ENCODE measurements at regions not wholly inside any gene's neighbourhood (a gene's known extent, or its start where the extent isn't known, plus 50 kb on each side); places are given as distances from the start of the nearest gene placed in this dataset.

DNA sequence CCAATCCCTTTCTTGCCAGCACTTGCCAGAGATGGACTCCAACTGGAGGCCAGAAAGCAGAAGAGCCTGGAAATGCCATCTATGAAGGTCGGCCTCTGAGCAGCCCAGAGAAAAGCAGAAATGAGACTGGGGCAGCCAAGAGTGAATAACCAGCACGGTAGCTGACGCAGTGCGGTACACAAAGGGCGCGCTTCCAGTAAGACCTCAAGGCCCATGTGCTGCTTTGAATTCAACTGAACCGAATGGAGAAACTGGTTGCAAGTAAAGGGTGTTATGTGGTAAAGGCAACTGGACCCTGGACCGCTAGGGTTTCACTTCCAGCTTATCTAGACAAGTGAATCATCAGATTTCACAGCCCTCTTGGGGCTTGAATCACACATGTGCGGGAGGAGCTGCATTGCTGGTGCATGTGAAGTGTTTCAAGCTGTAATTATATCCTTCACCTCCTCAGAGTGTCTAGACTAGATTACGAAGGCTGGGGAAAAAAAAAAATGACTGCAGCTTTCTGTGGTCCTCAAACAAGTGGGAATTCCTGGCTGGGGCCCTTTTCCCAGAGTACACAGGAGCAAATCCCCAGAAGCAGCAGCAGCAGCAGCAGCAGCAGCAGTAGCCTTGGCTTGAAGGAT, 128.9 kb downstream of the CCDC34 start:
- TF ChIP-seq, protein P1, sequence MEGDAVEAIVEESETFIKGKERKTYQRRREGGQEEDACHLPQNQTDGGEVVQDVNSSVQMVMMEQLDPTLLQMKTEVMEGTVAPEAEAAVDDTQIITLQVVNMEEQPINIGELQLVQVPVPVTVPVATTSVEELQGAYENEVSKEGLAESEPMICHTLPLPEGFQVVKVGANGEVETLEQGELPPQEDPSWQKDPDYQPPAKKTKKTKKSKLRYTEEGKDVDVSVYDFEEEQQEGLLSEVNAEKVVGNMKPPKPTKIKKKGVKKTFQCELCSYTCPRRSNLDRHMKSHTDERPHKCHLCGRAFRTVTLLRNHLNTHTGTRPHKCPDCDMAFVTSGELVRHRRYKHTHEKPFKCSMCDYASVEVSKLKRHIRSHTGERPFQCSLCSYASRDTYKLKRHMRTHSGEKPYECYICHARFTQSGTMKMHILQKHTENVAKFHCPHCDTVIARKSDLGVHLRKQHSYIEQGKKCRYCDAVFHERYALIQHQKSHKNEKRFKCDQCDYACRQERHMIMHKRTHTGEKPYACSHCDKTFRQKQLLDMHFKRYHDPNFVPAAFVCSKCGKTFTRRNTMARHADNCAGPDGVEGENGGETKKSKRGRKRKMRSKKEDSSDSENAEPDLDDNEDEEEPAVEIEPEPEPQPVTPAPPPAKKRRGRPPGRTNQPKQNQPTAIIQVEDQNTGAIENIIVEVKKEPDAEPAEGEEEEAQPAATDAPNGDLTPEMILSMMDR (IDR thresholded peaks at IDR 0.05): no peak
- DNase-seq (ENCODE audit: low spot score) (no peak), ATAC-seq (ENCODE audit: low FRiP score) (peak; percentile 97)

DNA sequence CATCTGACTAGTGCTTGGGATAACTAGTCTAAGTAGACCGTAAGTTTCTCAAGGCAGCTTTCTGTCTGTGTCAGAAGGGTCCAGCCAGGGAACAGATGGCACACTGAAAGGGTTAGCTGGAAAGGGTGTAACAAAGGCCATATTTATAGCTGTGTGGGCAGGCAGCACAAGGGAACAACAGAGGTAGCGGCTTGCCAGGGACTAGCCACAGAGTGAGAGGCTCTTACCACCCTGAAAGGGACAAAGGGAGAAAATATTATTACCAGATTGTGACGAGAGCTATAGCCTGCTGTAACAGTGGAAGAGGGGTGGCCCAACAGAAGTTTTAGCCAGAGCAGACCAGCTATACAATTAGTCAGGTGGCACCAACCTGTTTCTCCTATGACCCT, 129.4 kb downstream of the CCDC34 start:
- no peak for DNase-seq (ENCODE audit: low spot score)
- ATAC-seq (ENCODE audit: low FRiP score): no peak
- TF ChIP-seq, protein P1 (IDR thresholded peaks at IDR 0.05): no peak

DNA sequence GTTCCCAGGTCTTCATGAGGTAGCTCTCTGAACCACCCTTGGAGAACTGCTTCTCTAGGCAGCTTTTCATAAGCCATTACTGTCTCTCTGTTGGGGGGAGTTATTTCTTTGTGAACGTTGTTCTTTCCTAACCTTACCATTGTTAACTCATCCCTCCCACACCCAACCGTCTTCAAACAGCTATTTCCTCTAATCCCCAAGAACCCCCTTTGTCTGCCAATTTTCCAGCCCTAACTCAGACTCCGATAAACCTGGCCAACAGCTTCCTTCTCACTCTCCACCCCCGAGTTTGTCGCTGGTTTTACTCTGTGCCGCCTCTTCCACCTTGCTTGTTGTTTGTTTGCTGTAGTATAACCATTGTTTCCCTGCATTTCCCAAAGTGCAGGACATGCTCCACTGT, 131.5 kb downstream of the CCDC34 start:
- DNase-seq (ENCODE audit: low spot score): no peak
- TF ChIP-seq, protein P1 (IDR thresholded peaks at IDR 0.05): no peak
- ATAC-seq (ENCODE audit: low FRiP score): no peak

DNA sequence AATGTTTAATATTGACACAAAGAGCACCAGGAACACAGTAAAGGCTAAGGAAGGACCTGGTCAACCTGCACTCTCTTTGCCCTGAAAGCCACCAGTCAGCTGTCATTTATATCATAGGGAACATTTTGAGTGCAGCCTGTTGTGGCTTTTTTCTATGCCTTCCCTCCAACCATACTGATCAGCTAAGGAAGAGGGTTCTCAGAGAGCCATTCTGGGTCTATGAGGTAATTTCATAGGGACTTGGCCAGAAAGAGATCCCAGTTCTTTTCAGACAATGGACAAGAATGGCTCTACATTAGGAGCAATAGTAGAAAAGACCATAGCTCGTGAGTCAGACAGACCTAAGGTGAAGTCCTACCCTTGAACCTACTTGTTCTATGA, 132.8 kb downstream of the CCDC34 start:
- DNase-seq (ENCODE audit: low spot score) (no peak), ATAC-seq (ENCODE audit: low FRiP score) (no peak)
- TF ChIP-seq, protein P1 (IDR thresholded peaks at IDR 0.05): no peak

DNA sequence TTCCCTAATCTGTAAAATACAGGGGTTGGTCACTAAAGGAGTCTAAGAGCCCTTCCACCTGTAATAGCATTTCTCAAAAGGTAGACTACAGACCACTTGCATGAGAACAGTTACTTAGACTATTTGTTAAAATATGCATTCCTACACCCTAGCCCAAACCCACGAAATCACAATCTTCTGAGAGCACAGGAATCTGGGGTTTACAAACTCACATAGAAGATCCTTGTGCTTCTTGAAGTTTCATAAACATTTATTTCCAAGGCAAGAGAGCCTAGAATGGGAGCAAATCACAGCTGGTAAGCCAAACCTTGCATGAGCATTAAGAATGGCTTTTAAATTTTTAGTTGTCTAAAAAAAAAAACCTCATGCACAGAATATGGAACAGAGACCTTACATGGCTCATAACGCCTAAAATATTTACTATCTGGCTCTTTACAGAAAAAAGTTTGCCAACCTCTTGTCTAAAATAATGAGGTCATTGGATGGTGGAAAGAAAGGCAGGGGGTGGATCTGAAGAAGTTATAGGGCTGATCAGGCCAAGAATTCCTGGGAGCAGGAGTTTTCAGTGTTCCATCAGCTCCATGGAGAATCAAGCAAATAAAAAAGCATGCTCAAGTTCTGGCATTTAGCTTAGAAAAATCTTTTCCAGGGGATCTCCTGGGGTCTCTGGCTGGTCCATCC, 133.4 kb downstream of the CCDC34 start:
- ATAC-seq (ENCODE audit: low FRiP score) (no peak), DNase-seq (ENCODE audit: low spot score) (no peak)
- TF ChIP-seq, protein P1 (IDR thresholded peaks at IDR 0.05): no peak

DNA sequence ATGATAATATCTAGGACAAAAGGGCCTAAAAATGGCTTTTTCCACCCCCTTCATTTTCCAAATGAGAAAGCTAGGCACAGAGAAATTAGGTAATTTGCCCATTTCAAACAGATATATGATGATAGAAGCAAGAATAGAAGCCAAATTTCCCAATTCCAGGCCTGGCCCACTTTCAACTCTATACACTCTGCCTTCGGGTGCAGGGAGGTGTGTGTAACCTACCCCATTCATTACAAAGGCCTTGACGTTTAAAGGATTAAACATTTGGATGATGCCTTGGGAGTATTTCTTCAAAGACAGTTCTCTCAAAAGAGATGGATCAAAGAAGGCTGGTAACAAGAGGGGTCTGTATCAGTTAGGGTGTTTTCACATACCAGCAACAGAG, 134.1 kb downstream of the CCDC34 start:
- ATAC-seq (ENCODE audit: low FRiP score) (peak; percentile 47), DNase-seq (ENCODE audit: low spot score) (no peak)
- TF ChIP-seq, protein P1 (IDR thresholded peaks at IDR 0.05): no peak
